ENCODE measurements at regions not wholly inside any gene's neighbourhood (a gene's known extent, or its start where the extent isn't known, plus 50 kb on each side); places are given as distances from the start of the nearest gene placed in this dataset.
"Not testable (repeated sequence)": the region's sequence is repeated elsewhere in the genome, so short reads cannot be mapped to it uniquely, and the experiment has no call there.

DNA sequence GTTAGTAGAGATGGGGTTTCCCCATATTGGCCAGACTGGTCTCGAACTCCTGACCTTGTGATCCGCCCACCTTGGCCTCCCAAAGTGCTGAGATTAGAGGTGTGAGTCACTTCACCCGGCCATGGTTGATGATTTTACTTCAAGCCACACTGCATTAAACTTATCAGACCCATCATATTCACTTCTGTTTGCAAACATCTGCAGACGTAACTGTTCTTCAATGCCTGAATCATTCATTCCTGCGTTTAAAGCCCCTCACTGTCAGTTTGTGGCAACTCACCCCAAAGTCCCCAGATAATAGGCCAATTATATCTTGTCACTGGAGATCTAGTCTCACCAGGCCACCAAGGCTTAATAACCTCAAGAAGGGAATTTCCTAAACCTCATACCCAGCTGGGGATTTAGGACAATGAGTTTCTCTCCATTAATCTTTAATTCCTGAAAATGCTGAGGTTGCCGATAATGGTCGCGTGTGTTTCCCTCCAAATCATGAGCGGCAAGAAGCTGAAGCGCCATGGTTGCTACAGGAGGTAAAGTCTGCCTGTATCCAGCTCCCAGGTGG is 229.6 kb downstream of the LY86 start:
- no peak for DNase-seq

DNA sequence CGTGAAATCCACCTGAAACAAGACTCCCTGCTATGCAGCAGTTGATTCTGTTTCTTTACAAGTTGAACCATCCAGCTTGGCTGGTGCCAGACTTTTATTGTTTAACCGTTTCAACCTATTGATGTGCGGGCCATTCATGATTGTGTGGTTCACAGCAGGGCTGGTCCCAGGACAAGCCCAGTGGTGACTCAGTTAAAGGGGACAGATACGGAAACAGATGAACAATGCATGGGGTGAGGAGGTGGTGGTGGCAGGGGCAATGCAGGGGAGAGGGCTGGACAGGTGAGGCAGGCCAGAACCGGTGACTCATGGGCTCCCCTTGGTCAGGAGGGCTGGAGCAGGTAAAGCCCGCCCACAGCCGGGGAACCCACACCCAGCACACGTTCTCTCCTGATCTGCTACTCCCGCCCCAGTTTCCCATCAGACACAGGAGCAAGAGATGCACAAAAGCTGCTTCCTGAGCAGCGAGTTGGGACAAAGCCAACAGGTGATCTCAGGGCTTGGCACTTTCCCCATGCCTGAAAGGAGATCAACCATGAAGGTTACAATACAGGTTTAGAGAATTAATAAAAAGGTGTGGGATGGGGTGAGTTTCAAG is 232.2 kb downstream of the LY86 start:
- DNase-seq = no peak

DNA sequence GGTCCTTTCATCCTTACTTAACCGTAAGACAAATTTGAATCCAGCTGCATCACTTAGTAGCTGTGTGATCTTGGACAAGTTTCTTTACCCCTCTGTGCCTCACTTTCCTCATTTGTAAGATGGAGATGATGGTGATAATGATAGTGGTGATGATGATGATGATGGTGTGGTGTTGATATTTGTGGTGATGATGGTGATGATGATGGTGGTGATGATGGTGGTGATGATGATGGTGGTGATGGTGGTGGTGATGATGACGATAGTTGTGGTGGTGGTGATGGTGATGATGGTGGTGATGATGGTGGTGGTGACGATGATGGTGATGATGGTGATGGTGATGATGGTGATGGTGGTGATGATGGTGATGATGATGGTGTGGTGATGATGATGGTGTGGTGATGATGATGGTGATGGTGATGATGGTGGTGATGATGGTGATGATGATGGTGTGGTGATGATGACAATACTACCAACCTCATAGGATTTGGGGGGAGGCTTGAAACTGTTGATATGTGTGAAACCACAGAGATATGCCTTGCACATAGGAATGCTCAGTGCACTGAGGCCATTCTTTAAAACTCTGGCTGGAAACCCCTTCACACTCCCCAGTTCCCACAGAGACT is 233.2 kb downstream of the LY86 start:
- no peak for DNase-seq

DNA sequence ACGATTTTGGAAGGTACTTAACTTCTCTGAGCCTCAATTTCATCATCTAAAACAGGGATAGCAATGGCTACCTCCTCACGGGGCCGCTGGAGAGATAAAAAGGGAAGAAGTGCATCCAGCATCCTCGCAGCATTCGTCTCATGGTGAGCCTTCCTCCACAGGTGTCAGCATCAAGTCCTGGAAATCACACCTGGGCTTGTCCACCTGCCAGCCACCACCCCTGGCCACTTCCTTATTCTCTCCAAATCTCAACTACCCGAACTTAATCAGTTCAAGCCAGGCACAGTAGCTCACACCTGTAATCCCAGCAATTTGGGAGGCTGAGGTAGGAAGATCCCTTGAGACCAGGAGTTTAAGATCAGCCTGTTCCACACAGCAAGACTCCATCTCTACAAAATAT is 234.5 kb downstream of the LY86 start:
- no peak for DNase-seq

DNA sequence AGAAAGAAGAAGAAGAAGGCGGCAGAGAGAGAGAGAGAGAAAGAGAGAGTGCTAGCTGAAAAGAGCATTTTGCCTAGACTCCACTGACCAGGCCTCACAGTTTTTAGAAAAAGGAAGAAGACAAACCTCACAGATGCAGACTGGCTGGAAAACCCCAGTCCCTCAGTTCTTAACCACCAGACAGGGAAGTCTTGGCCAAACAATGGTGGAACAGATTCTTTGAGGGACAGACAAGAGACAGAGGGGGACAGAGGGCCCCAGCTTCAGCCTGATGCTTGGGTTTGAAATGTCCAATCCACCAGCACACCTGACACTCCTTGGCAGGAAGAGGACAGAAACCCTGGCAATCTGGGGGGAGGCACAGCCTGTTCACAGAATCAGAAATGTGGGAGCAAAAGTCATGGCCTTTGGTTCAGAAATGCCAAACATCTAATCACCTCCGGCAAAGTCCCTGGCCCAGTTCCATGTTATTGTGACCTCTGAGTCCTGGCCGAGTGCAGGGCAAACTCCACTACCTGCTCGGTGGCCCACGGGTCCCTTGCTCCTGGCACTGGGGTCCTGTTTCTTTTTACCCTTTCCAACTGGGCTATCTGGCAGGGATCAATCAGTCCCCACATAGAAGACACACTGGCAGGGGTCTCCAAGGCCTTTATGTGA is 235.2 kb downstream of the LY86 start:
- peak; percentile 70 for DNase-seq

DNA sequence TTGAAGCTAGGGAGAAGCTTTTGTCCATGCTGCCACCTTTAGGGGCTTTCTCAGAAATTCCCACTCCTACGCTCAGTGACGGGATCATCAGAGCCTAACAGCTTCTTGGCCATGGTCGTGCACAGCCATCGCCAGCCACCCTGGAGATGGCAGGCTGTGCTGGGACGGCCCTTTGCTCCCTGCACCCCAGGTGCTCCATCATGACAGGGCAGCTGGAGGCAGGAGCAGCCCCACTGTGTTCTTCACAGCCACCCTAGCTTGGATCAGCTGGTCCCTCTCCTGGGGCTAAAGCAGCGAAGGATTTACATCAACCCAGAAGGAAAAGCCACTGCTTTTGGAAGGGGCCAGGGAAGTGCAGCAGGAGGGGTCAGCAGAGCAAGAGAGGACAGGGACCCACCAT is 235.9 kb downstream of the LY86 start:
- DNase-seq = no peak

DNA sequence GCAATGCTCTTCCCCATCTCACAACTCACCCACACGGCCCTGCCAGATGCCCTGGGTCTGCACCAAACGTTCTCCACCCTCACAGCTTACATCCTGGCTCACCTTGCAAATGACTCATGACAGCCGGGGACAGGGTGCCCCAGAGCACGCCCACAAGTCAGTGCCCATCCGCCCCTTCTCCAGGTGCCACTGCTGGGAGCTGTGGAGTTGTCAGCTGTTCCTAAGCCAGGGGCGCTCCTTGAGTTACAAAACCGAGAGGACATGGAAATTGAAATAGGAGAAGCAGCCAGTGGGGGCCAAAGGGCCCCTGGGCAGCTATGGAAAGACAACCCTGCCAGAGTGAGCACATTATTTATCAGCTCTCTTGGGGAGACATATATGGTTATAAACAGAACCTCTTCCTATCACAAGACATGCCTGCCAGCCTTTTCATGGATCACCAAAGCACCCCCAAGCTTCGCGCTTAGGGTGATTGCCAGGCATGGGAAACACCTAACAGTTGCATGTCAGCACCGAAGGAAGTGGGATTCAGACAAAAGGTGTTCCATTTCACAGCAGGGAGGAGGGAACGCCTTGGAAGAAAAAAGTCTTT is 236.8 kb downstream of the LY86 start:
- DNase-seq = no peak

DNA sequence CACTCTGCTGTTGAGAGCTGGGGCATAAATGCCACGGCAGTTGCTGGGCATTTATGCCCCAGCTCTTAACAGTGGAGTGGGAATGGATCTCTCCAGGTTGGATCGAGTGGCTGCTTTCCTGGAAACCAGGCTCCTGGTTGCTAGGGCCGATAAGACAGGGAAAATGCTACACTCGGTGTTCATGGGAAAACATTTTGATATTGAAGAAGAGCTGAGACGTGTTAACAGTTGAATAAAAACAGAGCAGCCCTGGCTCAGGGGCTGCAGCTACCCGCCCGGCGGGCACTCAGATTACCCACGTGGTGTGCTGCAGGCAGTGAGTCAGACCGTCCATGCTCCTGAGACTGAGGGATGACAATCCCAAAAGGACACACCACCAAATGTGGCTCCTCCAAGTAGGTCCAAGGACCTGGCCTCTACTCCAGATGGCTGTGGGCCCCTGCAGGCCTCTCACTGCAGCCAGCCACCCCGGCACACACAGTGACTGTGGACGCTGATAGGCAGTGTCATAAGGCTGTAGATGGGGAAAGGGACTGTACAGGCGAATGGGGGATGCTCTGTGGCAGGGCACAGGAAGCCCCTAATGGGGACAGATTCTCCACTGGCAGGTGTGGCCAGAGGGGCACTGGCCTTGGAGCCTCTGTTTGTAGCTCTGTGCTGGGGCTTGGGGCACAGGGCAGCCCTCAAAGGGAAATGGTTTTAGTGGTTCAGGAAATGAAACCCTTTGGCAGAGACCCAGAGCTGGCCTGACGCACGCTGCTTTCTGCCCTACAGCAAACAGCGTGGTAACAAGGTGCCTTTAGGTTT is 237.8 kb downstream of the LY86 start:
- peak; percentile 82 for DNase-seq

DNA sequence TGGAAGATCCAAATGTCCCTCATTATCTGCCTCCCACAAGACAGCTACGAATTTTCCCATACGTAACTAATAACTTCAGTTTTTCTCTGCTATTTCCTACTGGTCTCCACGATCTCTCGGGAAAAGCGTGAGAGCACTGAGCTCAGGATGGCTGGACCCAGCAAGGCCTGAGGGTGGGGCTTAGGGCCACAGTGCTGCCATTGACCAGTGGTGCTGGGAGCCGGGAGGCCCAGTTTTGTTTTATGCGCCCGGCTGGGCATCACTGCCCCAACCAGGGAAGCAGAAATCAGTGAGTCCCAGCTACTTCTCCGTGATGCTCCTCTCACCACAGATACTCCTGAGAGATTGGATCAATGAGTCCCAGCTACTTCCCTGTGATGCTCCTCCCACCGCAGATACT is 238.4 kb downstream of the LY86 start:
- no peak for DNase-seq

DNA sequence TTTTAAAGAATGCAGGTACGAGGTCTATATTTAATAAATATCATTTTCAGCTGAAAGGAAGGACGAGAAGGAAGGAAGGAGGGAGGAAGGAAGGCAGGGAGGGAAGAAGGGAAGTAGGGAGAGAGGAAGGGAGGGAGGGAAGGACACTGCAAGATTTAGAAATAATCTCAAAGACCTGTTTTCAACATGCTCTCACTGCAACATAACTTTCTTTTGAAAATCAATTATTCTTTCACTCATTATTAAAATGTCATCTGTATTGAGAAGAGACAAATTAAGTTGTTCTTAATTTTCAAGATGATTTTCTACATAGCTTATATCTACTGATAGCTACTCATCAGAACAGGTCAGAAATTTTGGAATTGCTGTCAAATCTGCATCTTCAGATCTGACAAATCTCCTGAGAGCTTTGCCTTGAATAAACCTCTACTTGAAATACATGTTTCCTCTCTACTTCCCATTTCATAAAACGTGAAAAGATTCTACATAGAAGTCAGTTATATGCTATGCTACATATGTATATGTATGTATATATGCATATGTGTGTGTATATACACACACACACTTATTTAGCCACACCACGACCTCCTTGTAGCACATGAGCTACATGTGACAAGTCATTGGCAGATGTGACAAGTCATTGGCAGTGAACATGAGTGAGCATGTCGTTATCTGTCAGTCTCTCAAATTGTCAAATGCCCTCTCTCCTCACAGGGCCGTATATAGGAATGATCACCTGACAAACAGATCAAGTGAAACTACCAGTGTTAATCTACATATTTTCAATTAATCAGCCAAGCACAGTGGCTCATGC is 241.6 kb downstream of the LY86 start:
- DNase-seq = no peak

DNA sequence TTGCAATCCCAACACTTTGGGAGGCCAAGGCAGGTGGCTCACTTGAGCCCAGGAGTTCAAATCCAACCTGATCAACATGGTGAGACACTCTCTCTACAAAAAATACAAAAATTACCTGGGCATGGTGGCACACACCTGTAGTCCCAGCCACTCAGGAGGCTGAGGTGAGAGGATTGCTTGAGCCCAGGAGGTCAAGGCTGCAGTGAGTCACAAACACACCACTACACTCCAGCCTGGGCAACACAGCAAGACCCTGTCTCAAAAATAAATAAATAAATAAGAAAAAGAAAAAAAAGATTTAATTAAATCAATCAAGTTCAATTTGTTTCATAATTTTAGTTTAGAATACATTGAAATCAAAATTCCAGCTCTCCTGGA is 242.2 kb downstream of the LY86 start:
- not testable (repeated sequence) for DNase-seq

DNA sequence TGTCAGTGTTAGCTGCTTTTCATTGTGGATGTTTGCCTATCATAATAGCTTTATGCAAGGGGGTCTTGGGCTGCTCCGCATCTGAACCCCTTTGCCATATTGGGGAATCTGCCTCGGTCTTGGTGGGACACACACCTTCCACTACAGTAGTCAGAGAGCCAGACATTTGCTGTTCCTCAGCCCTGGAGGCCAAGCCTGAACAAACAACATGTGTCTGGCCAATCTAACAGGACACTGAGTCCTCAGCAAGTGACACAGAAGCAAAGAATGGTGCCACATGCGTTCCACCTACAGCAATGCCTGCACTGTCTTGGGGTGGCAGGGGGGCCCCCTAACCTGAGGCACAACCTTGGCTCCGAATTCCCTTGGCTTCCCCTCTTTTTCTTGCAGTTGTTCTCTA is 243.9 kb downstream of the LY86 start:
- DNase-seq = no peak

DNA sequence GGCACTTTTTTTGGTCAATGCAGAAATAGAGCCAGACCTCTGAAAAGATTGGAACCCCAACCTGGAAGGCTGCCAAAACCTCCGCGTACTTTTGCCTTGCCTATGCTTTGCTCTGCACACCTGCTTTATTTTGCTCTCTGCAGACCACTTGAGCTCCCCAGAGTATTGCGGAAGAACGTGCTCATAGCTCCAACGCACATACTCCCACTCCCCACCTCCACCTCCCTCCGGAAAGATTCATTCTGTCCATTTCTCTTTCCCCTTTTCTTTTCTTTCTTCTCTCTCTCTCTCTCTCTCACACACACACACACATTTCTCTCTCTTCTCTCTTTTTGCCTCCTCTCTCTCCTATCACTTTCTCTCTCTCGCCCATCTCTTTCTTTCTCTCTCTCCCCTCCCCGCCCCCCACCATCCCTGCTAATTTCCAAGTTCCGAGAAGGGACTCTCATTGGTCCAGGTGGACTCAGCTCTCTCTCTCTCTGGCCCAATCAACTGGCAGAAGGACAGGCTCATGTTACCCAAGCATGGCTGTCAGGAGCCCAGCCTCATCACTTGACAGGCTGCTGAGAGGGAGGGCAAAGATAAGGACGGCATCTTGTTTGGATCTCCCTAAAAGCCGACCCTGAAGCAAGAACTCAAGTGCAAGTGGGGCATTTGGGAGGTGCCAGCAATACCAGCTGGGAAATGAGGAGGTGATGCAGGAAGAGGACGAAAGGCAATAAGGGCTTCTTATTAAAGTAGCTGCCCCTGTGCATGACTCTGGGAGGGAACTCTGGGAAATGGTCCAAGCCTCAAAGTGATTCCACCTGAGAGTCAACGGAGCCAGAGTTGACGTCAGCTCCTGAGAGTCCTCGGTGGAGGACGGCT is 246.1 kb downstream of the LY86 start:
- no peak for DNase-seq

DNA sequence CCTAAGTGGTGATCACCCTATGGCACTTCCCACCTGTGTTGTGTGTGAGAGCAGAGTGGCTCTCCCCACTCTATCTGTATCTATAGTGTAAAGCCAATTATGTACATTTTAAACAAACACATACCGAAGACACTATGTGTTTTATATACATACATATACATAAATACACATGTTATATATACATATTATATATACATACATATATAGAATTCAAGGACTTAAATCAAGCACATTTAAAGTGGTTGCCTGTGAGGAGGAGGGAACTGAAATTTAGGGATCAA is 246.6 kb downstream of the LY86 start:
- no peak for DNase-seq

DNA sequence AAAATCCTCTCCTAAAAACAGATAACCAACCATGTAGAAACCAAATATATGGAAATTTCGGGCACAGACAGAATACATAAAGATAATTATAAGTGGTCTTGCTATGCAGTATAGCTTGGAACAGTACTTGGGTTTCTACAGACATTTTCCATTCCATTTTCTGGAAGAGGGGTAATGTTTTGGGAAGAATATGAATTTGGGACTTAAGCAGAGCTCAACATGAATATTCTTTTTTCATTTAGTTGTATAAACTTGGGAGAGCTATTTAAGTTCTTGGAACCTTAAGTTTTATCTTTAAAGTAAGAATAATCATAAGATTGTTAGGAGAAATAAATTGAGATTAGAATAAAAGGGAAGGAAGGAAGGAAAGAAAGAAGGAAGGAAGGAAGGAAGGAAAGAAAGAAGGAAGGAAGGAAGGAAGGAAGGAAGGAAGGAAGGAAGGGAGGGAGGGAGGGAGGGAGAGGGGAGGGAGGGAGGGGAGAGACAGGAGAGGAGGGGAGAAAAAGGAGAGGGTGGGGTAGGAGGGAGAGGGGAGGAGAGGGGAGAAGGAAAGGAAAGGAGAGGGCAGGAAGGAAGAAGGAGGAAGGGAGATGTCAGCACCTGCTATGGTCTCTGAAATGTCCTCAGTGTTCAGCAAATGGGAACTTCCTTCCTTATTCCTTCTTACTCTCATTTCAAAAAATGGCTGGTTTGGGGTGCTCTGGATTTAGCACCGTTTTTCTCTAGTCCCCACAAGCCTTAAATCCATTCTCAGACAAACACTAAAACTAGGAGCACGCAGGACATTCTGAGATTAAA is 248.3 kb downstream of the LY86 start:
- no peak for DNase-seq

DNA sequence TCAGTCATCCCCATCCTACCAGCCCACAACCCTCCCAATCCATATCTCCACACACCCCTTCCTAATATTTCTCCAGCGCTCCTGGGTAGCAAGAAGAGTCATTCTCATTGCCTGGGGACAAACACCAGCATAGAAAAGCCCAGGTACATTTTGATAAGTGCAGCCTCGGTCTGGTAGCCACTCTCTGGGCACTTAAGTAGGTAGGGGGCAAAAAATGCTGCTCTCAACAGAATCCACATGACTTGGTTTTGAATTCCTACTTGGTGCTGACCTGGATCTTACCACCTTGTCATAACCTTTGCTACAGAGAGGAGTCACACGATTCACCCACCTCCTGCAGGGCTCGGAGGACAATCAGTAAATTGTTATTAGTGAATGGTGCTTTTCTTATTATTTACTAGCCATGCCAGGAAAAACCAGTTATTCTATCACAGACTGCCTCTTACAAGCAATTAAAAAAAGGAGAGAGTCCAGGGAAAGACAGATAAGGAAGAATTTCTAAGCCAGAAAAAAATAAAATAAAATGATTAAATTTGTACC is 249.1 kb downstream of the LY86 start:
- no peak for DNase-seq

DNA sequence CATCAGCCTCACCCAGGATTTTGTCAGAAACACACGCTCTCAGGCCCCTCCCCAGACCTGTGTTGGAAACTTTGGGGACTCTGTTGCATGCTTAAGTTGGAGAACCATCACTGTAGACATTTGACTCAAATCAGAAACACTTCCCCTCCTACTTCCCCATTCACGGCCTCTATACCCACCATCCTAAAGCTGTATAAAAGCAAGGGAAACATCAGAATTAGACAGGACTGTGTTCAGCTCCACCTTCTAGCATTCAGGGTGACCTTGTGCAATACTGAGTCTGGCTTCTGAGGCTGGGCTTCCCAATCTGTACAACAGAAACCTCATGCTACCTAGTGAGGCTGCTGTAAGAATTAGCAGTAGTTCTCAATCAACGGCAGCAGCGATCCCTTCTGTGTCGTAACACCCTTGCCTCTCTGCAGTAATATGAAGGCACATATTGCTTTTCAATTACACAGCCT is 252.3 kb downstream of the LY86 start:
- peak; percentile 77 for DNase-seq

DNA sequence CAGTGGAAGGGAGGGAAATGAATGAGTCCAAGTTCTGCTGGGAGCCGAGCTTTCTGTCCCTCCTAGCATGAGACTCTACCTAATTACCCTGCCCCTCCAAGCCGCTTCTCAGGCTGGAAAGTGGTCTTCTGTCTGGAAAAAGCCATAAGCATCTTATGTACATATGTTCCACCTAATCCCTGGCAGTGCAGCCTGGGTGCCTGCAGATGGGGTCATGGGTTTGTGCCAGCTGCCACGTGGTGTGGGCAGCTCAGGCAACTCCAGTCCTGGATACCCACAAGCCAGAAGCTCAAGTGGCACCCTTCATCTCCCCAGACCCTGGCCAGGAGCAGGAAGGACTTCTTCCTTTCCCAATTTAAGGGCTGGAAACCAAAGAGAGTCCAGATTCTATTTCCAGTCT is 253.1 kb downstream of the LY86 start:
- no peak for DNase-seq

DNA sequence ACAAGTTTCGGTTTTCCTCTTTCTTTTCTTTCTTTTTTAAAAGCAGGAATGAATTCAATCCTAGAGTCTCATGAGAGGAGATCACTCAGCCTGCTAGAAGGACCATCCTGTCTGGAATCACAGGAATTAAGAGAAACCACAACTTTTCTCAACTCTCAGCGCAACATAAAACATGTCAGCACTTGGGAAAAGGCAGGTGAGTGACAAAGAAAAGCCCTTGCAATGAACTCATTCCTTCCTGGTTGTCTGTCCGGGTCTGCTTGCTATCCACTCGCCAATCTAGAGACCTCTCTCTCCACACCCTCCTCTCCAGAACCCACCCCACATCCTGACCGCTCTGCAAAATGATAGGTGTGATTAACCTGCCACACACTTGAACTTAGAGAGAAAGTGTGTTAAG is 253.8 kb downstream of the LY86 start:
- no peak for DNase-seq

DNA sequence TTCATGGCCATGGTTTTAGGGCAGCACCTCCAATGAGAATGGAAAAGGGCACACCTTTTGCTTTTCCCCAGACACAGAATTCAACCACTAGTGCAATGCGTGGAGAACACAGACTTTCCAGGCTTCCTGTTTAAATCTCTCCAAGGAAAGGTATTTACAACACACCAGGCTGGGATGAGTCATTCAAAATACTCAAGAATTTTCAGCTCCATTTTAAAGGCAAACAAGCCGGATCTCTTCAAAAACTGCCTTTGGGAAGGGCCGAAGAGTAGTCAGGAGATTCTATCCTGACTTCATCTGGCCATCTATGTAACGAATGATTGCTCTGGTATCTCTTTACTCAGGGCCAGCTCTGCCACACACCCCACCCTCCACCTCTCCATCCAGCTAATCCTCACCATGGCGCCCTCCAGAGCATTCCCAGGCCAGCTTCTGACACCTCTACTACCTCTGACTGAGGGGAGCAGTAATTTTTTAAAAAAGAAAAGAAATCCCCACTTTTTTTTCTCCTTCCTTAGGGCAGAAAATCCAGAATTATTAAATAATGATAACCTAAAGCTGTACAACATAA is 254.6 kb downstream of the LY86 start:
- DNase-seq = no peak
